GOT3 (cell line): ENCODE measurements at regions not wholly inside any gene's neighbourhood (a gene's known extent, or its start where the extent isn't known, plus 50 kb on each side); places are given as distances from the start of the nearest gene placed in this dataset.
"Not testable (repeated sequence)": the region's sequence is repeated elsewhere in the genome, so short reads cannot be mapped to it uniquely, and the experiment has no call there.

Experiments used
- DNase-seq: peaks from one replicate; lab custom pipeline; 2025; ENCODE audit warnings: mixed read lengths; lab: John Stamatoyannopoulos, UW

DNA sequence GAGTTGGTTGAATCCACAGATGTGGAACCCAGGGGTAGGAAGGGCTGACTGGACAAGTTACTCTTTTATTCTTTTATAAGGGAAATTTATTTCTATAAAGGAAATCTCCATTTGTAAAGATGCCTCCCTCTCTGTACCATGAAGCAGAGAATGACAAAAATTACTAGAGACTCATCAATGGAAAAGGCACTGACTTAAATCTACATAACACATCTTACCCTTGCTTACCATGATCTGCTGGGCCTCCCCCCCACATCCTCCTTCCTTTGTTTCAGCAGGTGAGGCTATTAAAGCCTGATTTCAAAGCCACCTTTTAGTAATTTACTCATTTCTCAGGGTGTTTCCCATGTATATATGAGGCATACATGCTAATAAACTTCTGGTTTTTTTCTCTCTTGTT, 130.2 kb upstream of the HDDC2 start:
- DNase-seq = no peak

- no peak for DNase-seq
Measured at GRCh38 chr6:125432963-125433362, 131.2 kb upstream of the HDDC2 start.

- DNase-seq = no peak
Measured at GRCh38 chr6:125434760-125435159, 133.0 kb upstream of the HDDC2 start.

DNA sequence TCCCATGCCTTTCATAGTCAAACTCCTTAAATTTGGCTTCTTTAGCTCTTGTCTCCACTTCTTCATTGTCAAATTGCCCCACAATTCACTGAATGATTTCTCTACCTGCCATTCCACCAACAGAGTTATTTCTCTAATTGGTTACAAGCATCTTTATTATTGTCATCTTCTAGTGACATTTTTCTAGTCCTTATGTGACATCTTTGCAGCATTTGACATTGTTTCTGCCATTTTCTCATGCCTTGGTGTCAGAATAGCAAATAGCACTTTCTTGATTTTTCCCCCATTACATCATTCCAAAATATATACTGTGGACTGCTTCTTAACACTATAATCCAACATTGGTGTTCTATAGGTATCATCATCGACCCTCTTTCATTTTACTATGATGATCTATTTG, 137.7 kb upstream of the HDDC2 start:
- DNase-seq = no peak

DNA sequence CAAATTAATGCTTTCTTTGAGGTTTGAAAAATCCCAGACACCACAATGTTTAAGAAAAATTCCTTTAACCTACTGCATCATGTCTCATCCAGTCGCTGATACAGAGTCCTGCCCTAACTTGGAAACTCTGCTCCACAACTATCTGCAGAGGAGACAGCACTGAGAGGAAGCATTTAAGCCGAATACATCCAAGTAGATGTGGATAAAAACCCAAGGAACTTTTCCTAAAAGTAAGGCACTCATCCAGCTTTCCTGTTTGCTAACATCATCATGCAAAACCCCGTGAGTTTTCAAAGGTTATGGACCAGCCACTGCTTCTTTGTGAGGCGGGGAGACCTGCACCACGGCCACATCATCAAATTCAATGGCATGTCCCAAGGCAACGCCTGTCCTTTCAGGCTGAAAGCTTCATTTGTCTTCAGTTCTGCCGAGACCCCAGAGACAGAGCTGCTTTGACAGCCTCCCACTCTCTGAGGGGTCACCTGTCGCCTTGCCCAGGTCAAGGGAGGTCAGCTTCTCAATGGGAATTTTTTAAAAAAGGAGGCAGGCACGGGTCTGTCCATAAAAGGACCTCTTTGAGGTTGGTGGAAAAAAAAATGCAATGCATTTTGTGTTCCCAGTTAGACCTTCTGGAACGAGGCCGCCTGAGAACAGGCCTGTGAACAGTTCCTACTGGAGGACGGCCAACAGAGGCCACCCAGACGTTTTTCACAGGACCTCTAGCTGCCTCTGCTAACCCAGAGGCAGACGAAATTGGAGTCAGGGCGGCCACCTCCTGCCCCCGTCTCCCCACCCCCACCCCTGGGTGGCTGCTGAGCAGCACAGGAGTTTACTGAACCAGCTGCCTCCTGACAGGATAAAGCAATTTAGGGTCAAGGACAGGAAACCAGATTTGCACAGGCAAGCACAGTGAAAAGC, 142.5 kb upstream of the HDDC2 start:
- no peak for DNase-seq

DNA sequence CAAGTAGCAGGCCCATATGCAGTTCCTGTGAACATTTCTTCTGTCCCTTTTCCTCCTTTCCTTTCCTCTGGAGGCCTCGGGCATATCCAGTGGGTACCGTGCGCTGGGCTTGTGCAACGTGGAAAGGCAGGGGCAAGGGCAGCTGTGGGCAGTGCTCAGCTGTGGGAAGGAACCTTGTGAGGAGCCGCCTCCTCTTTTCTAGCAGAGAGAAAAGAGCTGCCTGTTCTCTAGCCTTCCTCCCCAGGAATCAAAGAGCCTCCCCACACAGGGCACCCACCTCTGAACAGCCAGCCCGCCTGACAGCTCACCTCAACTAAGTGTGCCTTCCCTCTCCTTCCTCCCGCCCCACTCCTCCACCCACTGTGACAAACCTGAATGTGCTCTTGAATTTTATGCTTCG, 143.3 kb upstream of the HDDC2 start:
- DNase-seq = no peak

GRCh38 chr6:125446011-125446410, 144.2 kb upstream of the HDDC2 start:
- DNase-seq = no peak

DNA sequence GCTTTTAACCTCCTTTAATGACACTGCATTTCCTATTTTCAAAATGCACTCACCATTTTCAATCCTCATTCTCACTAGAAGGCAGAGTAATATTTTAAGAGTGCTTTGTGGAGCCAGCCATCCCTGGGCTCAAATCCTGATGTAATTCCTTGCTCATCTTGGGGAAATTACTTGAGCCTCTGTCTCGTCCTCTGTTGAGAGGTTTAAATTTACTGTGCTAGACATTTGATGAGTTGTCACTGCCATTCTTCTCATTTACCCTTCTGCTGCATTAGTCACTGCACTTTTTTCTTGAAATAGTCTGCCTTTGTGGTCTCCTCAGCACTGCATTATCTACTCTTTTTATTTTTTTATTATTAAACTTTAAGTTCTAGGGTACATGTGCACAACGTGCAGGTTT, 150.0 kb upstream of the HDDC2 start:
- DNase-seq = no peak

GRCh38 chr6:125453516-125453915, 151.7 kb upstream of the HDDC2 start:
- DNase-seq = no peak

GRCh38 chr6:125454351-125454750, 152.6 kb upstream of the HDDC2 start:
- DNase-seq = no peak

DNA sequence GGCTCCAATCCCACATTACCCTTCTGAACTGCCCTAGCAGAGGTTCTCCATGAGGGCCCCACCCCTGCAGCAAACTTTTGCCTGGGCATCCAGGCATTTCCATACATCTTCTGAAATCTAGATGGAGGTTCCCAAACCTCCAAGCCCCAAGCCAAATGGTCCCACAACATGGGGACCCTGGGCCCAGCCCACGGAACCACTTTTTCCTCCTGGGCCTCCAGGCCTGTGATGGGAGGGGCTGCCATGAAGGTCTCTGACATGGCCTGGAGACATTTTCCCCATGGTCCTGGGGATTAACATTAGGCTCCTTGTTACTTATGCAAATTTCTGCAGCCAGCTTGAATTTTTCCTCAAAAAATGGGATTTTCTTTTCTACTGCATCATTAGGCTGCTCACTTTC, 156.7 kb upstream of the HDDC2 start:
- DNase-seq = not testable (repeated sequence)

DNA sequence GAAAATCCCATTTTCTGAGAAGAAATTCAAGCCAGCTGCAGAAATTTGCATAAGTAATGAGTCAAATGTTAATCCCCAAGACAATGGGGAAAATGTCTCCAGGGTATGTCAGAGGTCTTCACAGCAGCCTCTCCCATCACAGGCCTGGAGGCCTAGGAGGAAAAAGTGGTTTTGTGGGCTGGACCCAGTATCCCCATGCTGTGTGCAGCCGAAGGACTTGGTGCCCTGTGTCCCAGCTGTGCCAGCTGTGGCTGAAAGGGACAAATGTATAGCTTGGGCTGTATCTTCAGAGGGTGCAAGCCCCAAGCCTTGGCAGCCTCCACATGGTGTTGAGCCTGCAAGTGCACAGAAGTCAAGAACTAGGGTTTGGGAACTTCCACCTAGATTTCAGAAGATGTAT, 163.6 kb upstream of the HDDC2 start:
- not testable (repeated sequence) for DNase-seq

DNA sequence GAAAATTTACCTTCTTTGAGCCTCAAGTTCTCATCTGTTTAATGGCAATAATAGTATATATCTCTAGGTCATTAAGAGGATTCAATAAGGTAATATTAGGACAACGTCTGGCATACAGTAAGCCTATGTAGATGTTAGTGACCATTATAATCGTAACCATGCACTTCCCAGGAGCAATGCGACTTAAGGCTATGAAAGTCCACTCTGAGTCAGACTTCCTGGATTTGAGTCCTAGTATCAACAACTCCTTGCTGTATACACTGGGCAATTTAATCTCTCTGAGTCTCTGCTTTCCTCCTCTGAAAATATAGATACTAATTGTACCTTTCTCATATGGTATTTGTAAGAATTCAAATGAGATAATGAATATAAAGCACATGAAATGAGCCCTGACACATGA, 168.1 kb upstream of the HDDC2 start:
- no peak for DNase-seq

GRCh38 chr6:125471667-125472066, 169.9 kb upstream of the HDDC2 start:
- DNase-seq = no peak

- no peak for DNase-seq
Measured at GRCh38 chr6:125474061-125474460, 172.3 kb upstream of the HDDC2 start.

DNA sequence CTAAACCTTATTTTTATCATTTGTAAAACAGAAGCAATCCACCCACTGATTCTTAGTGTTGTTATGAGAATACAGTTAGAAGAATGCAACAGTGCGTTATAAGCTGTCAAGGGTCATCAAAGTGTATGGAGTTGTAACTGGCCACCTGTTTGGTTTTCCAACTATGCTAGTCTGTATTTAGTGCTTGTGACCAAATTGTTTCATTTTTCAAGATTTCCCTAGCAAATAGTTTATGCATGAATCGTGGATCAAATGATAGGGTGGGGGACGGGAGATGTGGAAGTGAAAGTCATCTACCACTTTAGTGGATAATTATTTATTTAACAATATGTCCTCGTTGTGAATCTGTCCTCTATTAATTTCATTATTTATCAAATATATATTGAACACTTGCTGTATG, 175.4 kb upstream of the HDDC2 start:
- DNase-seq = no peak

DNA sequence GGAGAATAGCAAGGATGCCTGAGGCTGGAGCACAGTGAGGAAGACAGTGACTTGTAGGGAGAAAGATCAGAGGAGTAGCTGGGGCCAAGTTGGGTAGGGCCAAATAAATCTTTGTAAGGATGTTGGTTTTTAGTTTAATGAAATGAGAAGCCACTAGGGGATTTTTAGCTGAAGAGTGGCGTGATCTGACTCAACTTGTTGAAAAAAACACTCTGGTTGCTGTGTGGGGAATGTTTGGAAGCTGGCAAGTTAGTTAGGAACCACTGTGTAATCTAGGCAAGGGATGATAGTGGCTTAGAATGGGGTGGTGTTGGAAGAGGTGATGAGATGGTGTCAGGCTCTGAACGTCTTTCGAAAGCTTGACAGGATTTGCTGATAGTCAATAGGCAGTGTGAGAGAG, 176.1 kb upstream of the HDDC2 start:
- DNase-seq = no peak

GRCh38 chr6:125480146-125480545, 178.4 kb upstream of the HDDC2 start:
- no peak for DNase-seq

DNA sequence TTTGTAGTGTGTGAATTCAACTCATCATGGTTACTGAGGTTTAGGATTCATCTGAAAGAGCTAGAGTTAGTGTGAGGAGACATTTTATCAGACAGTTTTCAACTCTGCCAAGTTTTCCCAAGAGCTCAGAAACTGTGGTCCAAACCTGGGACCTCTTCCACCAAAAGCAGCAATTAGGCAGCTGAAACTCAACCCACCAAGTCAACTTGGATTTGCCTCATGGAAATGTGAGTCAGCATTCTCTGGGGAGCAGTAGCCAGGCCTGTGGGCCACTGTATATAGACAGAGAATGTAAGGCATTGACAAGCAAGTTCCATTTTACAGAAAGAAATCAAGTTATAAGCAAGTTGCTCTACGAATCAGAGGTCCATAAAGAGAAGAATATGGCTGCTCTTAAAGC, 178.8 kb upstream of the HDDC2 start:
- DNase-seq = no peak

- no peak for DNase-seq
Measured at GRCh38 chr6:125481056-125481455, 179.3 kb upstream of the HDDC2 start.

DNA sequence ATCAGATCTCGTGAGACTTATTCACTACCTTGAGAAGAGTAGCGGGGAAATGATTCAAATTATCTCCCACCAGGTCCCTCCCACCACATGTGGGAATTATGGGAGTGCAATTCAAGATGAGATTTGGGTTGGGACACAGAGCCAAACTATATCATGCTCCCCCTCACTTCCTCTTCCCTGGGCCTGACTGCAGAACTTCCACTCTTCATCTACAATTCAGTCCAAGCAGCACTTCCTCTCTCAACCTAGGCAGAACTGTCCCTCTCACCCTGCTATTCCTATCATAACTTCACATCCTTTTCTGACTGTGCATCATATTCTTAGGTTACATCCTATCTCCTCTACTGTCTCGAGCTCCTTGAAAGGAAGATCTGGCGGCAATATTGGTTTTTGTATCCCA, 184.0 kb upstream of the HDDC2 start:
- DNase-seq = no peak

GRCh38 chr6:125486881-125487280, 185.1 kb upstream of the HDDC2 start:
- DNase-seq = no peak

DNA sequence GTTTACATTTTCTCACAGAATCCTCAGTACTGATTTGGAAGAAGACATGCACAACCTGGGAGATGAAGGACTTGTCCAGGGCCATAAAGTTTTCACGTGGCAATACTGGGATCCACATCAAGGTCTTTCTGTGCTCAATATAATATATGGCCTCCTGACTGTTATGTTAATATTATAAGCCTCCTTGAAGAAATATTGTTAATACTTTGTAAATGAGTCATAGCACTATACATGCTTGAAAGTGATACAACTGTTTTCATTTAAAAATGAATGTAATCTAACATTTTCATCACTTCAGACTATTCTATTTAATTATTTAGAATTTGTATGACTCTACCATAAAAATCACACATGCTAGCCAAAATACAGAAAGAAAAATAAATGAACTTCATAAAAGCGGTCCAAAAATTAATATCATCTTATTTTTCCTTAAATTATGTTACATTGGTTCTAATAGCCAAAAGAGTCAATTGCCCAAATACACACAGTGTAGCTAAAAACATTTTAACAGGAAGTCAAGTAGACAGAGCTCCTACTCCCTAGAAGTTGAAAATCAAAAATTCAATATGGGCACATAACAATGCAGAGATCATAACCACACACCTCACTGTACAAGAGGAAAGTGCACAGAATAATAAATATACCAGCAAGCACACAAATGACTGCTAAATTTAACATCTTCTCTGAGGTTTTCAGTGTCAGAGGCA, 188.0 kb upstream of the HDDC2 start:
- DNase-seq = no peak
